Neural cell (in vitro differentiated cells): ENCODE measurements at regions not wholly inside any gene's neighbourhood (a gene's known extent, or its start where the extent isn't known, plus 50 kb on each side); places are given as distances from the start of the nearest gene placed in this dataset.

ENCODE experiments used
- H2AFZ ChIP-seq: fragments of 200-600, 300-800 bp; sonication (generic), shearing (Covaris generic); 2 replicates; pipeline ENCODE4 v1.6.0; 2014; ENCODE audit warnings: low read depth, mild to moderate bottlenecking, antibody characterized with exemption, low read length, moderate library complexity
- H3F3A ChIP-seq: fragments of 200-600 bp; shearing (Covaris generic); 2 replicates; pipeline ENCODE4 v1.6.1; 2016; ENCODE audit warnings: mild to moderate bottlenecking, moderate library complexity, mixed read lengths, antibody characterized with exemption, low read length; ENCODE audit not compliant: insufficient read depth, poor library complexity, severe bottlenecking
- H3K27ac ChIP-seq: fragments of 200-600, 300-800 bp; sonication (generic), shearing (Covaris generic); 2 replicates; pipeline ENCODE4 v1.5.1; 2014; ENCODE audit warnings: mild to moderate bottlenecking, low read length, moderate library complexity
- H3K27me3 ChIP-seq: fragments of 300-800, 200-600 bp; sonication (generic), shearing (Covaris generic); 2 replicates; pipeline ENCODE4 v1.6.0; 2014; ENCODE audit warnings: mild to moderate bottlenecking, low read depth, low read length, moderate library complexity; ENCODE audit not compliant: insufficient read depth
- H3K36me3 ChIP-seq: fragments of 300-800, 200-600 bp; sonication (generic), shearing (Covaris generic); 2 replicates; pipeline ENCODE4 v1.5.1; 2014; ENCODE audit warnings: mild to moderate bottlenecking, antibody characterized with exemption, low read length, moderate library complexity; ENCODE audit not compliant: insufficient read depth
- H3K4me2 ChIP-seq: fragments of 300-800, 200-600 bp; sonication (generic), shearing (Covaris generic); 2 replicates; pipeline ENCODE4 v1.6.0; 2014; ENCODE audit warnings: mild to moderate bottlenecking, low read length
- H3K4me3 ChIP-seq: fragments of 300-800, 200-600 bp; sonication (generic), shearing (Covaris generic); 2 replicates; pipeline ENCODE4 v1.5.1; 2014; ENCODE audit warnings: mild to moderate bottlenecking, low read length, moderate library complexity
- H3K79me2 ChIP-seq: fragments of 200-600 bp; shearing (Covaris generic); replicated peaks from 2 replicates; pipeline ENCODE4 v1.6.0; 2014; ENCODE audit warnings: mild to moderate bottlenecking, low read length, moderate library complexity; ENCODE audit not compliant: insufficient read depth
- H3K9ac ChIP-seq: fragments of 300-800, 200-600 bp; sonication (generic), shearing (Covaris generic); 2 replicates; pipeline ENCODE4 v1.6.1; 2016; ENCODE audit warnings: mild to moderate bottlenecking, low read length, mixed read lengths
- H3K9me2 ChIP-seq: fragments of 200-600 bp; shearing (Covaris generic); 2 replicates; pipeline ENCODE4 v1.6.1; 2016; ENCODE audit warnings: mild to moderate bottlenecking, low read length, mixed read lengths; ENCODE audit not compliant: insufficient read depth
- H3K9me3 ChIP-seq: fragments of 200-600, 300-800 bp; sonication (generic), shearing (Covaris generic); 2 replicates; pipeline ENCODE4 v1.6.1; 2016; ENCODE audit warnings: mild to moderate bottlenecking, mixed run types, low read length, moderate library complexity, mixed read lengths
- H4K20me1 ChIP-seq: fragments of 200-600 bp; shearing (Covaris generic); 2 replicates; pipeline ENCODE4 v1.6.1; 2016; ENCODE audit warnings: mild to moderate bottlenecking, mixed run types; ENCODE audit not compliant: insufficient read depth
- EP300 ChIP-seq: fragments of 450-650 bp; conservative IDR thresholded peaks from 2 replicates; pipeline ENCODE4 v1.6.1; 2014; ENCODE audit warnings: antibody characterized with exemption, mild to moderate bottlenecking, moderate library complexity; ENCODE audit not compliant: poor library complexity, severe bottlenecking
- EZH2 ChIP-seq: fragments of 200-600, 300-800 bp; shearing (Covaris generic), sonication (generic); IDR thresholded peaks from 2 replicates; pipeline ENCODE4 v1.6.1; 2014; ENCODE audit warnings: antibody characterized with exemption, low read length, borderline replicate concordance, mild to moderate bottlenecking; ENCODE audit not compliant: insufficient read depth, poor library complexity, severe bottlenecking
- MXI1 ChIP-seq: fragments of 450-650 bp; conservative IDR thresholded peaks from 2 replicates; pipeline ENCODE4 v1.6.1; 2014; ENCODE audit warnings: antibody characterized with exemption, mild to moderate bottlenecking; ENCODE audit not compliant: poor library complexity, severe bottlenecking
- POLR2AphosphoS5 ChIP-seq: IDR thresholded peaks from 2 replicates; pipeline ENCODE4 v1.6.1; 2012
- RAD21 ChIP-seq: fragments of 450-650 bp; conservative IDR thresholded peaks from 2 replicates; pipeline ENCODE4 v1.6.1; 2014; ENCODE audit warnings: antibody characterized with exemption, mild to moderate bottlenecking, moderate library complexity
- SMC3 ChIP-seq: fragments of 450-650 bp; conservative IDR thresholded peaks from 2 replicates; pipeline ENCODE4 v1.6.1; 2014; ENCODE audit warnings: antibody characterized with exemption, mild to moderate bottlenecking, moderate library complexity; ENCODE audit not compliant: poor library complexity
- TAF1 ChIP-seq: IDR thresholded peaks from 2 replicates; pipeline ENCODE4 v1.6.1; 2012; ENCODE audit warnings: low read depth
- TF ChIP-seq, protein P1 (sequence below): fragments of 450-650 bp; IDR thresholded peaks from 2 replicates; pipeline ENCODE4 v1.5.1; 2014; ENCODE audit warnings: antibody characterized with exemption, mild to moderate bottlenecking, moderate library complexity; ENCODE audit not compliant: poor library complexity, severe bottlenecking
- TF ChIP-seq, protein P2 (sequence below): IDR thresholded peaks from 2 replicates; pipeline ENCODE4 v1.6.1; 2012; ENCODE audit warnings: borderline replicate concordance

DNA sequence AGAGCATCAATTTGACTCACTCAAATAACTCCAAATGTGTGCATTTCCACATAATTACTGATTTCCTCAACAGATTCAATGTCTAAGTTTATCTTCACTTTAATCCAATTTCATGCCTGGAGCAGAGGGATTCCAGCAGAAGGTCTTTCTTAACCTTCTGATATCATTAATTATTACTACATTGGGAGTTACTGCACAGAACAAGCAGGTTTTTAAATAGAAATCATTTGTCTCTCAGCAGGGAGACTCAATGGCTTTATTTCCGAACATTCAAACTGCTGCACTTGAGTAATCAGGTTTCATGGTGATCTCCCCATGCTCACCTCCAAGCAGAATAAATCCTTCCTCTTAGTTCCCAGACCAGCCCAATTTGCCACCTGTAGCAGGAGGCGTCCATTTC is 264.8 kb upstream of the IGF1R start:
- TF ChIP-seq POLR2AphosphoS5: no peak
- TF ChIP-seq, protein P1, sequence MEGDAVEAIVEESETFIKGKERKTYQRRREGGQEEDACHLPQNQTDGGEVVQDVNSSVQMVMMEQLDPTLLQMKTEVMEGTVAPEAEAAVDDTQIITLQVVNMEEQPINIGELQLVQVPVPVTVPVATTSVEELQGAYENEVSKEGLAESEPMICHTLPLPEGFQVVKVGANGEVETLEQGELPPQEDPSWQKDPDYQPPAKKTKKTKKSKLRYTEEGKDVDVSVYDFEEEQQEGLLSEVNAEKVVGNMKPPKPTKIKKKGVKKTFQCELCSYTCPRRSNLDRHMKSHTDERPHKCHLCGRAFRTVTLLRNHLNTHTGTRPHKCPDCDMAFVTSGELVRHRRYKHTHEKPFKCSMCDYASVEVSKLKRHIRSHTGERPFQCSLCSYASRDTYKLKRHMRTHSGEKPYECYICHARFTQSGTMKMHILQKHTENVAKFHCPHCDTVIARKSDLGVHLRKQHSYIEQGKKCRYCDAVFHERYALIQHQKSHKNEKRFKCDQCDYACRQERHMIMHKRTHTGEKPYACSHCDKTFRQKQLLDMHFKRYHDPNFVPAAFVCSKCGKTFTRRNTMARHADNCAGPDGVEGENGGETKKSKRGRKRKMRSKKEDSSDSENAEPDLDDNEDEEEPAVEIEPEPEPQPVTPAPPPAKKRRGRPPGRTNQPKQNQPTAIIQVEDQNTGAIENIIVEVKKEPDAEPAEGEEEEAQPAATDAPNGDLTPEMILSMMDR: no peak
- no peak for TF ChIP-seq EZH2
- TF ChIP-seq, protein P2, sequence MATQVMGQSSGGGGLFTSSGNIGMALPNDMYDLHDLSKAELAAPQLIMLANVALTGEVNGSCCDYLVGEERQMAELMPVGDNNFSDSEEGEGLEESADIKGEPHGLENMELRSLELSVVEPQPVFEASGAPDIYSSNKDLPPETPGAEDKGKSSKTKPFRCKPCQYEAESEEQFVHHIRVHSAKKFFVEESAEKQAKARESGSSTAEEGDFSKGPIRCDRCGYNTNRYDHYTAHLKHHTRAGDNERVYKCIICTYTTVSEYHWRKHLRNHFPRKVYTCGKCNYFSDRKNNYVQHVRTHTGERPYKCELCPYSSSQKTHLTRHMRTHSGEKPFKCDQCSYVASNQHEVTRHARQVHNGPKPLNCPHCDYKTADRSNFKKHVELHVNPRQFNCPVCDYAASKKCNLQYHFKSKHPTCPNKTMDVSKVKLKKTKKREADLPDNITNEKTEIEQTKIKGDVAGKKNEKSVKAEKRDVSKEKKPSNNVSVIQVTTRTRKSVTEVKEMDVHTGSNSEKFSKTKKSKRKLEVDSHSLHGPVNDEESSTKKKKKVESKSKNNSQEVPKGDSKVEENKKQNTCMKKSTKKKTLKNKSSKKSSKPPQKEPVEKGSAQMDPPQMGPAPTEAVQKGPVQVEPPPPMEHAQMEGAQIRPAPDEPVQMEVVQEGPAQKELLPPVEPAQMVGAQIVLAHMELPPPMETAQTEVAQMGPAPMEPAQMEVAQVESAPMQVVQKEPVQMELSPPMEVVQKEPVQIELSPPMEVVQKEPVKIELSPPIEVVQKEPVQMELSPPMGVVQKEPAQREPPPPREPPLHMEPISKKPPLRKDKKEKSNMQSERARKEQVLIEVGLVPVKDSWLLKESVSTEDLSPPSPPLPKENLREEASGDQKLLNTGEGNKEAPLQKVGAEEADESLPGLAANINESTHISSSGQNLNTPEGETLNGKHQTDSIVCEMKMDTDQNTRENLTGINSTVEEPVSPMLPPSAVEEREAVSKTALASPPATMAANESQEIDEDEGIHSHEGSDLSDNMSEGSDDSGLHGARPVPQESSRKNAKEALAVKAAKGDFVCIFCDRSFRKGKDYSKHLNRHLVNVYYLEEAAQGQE: no peak
- no peak overlapping the region for H3K9ac ChIP-seq
- H3K36me3 ChIP-seq: no peaks in the 10 kb centered on the region
- no peak overlapping the region for H3K4me2 ChIP-seq
- H3K9me2 ChIP-seq: no peaks in the 10 kb centered on the region
- H3K27ac ChIP-seq: no peak overlapping the region
- no peaks in the 10 kb centered on the region for H3F3A ChIP-seq
- no peaks in the 10 kb centered on the region for H3K79me2 ChIP-seq
- H2AFZ ChIP-seq: no peak overlapping the region
- H3K27me3 ChIP-seq: no peaks in the 10 kb centered on the region
- no peaks in the 10 kb centered on the region for H3K9me3 ChIP-seq
- no peak overlapping the region for H3K4me3 ChIP-seq
- H4K20me1 ChIP-seq: no peaks in the 10 kb centered on the region

DNA sequence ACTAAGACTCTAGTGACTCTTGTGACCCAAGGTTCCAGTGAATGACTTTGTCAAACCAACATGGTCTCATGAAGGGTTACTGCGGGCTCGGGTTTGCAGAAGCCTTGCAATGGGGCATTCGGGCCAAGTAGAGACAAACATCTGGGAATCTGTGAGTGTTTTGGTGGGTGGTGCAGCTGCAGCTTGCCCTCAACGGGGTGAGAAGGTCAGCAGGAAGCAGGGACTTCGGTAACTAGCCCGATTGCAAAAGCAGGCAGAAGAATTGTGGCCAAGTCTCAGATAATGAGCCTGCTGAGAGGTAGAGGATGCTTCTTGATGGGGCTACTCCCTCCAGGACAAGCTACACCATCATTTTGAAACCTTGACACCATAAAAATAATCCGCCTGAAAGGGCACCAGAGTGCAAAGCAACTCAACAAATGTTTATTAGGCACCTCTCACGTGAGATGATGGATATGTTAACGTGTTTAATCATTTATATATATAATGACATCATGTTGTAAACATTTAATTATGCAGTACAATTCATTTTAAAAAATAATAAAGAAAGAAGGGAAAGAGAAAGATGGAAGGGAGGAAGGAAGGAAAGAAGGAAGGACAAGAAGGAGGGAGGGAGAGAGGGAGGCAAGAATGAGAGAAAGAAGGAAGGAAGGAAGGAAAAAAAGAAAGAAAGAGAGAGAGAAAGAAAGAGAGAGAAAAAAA is 263.9 kb upstream of the IGF1R start:
- Histone ChIP-seq H3F3A (no peaks in the 10 kb centered on the region), H3K4me2 (no peak overlapping the region), H3K27ac (no peak overlapping the region), H3K9me2 (no peaks in the 10 kb centered on the region), H2AFZ (no peak overlapping the region), H3K9me3 (no peaks in the 10 kb centered on the region), H4K20me1 (no peaks in the 10 kb centered on the region), H3K27me3 (no peaks in the 10 kb centered on the region), H3K79me2 (no peaks in the 10 kb centered on the region), H3K4me3 (no peak overlapping the region), H3K36me3 (no peaks in the 10 kb centered on the region), H3K9ac (no peak overlapping the region)
- no peak for TF ChIP-seq EP300
- TF ChIP-seq, protein P2: no peak
- TF ChIP-seq EZH2: no peak
- TF ChIP-seq MXI1: no peak
- TF ChIP-seq TAF1: no peak
- TF ChIP-seq, protein P1: no peak
- TF ChIP-seq SMC3: no peak
- TF ChIP-seq POLR2AphosphoS5: no peak
- TF ChIP-seq RAD21: no peak
